ENCODE measurements at regions not wholly inside any gene's neighbourhood (a gene's known extent, or its start where the extent isn't known, plus 50 kb on each side); places are given as distances from the start of the nearest gene placed in this dataset.

- TF ChIP-seq KAT8 (CRISPR knock-in tag; IDR thresholded peaks at IDR 0.05) (no peak), GABPA (IDR thresholded peaks at IDR 0.05; ENCODE audit: low read depth, low read length) (no peak), GABPA (CRISPR knock-in tag; IDR thresholded peaks at IDR 0.05; ENCODE audit: low read depth) (no peak), ZNF326 (CRISPR knock-in tag; IDR thresholded peaks at IDR 0.05; ENCODE audit: borderline replicate concordance) (no peak), ZBTB7B (CRISPR knock-in tag; IDR thresholded peaks at IDR 0.05) (no peak), ZNF101 (CRISPR knock-in tag; IDR thresholded peaks at IDR 0.05; ENCODE audit: borderline replicate concordance, low read depth) (no peak), YY1 (IDR thresholded peaks at IDR 0.05; ENCODE audit: insufficient read depth, insufficient replicate concordance, low read depth, low read length) (no peak), POLR2AphosphoS2 (IDR thresholded peaks at IDR 0.05; ENCODE audit: low read depth, low read length) (no peak), POLR2A (IDR thresholded peaks at IDR 0.05; ENCODE audit: insufficient read depth in 1 of 2, low read depth in 2 of 2, low read length in 2 of 2) (no peak), JUN (CRISPR knock-in tag; IDR thresholded peaks at IDR 0.05) (no peak)
- TF ChIP-seq, protein P1, sequence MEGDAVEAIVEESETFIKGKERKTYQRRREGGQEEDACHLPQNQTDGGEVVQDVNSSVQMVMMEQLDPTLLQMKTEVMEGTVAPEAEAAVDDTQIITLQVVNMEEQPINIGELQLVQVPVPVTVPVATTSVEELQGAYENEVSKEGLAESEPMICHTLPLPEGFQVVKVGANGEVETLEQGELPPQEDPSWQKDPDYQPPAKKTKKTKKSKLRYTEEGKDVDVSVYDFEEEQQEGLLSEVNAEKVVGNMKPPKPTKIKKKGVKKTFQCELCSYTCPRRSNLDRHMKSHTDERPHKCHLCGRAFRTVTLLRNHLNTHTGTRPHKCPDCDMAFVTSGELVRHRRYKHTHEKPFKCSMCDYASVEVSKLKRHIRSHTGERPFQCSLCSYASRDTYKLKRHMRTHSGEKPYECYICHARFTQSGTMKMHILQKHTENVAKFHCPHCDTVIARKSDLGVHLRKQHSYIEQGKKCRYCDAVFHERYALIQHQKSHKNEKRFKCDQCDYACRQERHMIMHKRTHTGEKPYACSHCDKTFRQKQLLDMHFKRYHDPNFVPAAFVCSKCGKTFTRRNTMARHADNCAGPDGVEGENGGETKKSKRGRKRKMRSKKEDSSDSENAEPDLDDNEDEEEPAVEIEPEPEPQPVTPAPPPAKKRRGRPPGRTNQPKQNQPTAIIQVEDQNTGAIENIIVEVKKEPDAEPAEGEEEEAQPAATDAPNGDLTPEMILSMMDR (CRISPR knock-in tag; IDR thresholded peaks at IDR 0.05), result no peak
Measured at GRCh38 chr20:48159145-48160008, 374.1 kb upstream of the SULF2 start.
